ENCODE measurements at regions not wholly inside any gene's neighbourhood (a gene's known extent, or its start where the extent isn't known, plus 50 kb on each side); places are given as distances from the start of the nearest gene placed in this dataset.

- no peaks in the 10 kb centered on the region for H3K36me3 ChIP-seq (ENCODE audit: insufficient read depth)
- H3K27me3 ChIP-seq (ENCODE audit: insufficient read depth, low read depth), result no peaks in the 10 kb centered on the region
- H3K4me3 ChIP-seq (IDR thresholded peaks at IDR 0.05; ENCODE audit: insufficient read depth, low read depth, low read length), result no peak overlapping the region
- TF ChIP-seq CTCF (conservative IDR thresholded peaks at IDR 0.05; ENCODE audit: low read depth, low read length), result no peak
- H3K4me1 ChIP-seq (ENCODE audit: low read depth, poor library complexity, severe bottlenecking), result peaks cover 3% of the 10 kb centered on the region
- no peak overlapping the region for H3K4me2 ChIP-seq
- H3K9ac ChIP-seq, result no peak overlapping the region
- no peak overlapping the region for H2AFZ ChIP-seq (ENCODE audit: low read depth)
- H4K20me1 ChIP-seq (ENCODE audit: insufficient read depth), result no peaks in the 10 kb centered on the region
- H3K27ac ChIP-seq, result no peak overlapping the region
- H3K79me2 ChIP-seq (ENCODE audit: insufficient read depth, low read depth), result no peaks in the 10 kb centered on the region
Measured at GRCh38 chr13:105441051-105441750, 1094.3 kb downstream of the EFNB2 start.

- TF ChIP-seq CTCF (conservative IDR thresholded peaks at IDR 0.05; ENCODE audit: low read depth, low read length), result no peak
- no peak overlapping the region for H3K27ac ChIP-seq
- no peak overlapping the region for H2AFZ ChIP-seq (ENCODE audit: low read depth)
- H3K79me2 ChIP-seq (ENCODE audit: insufficient read depth, low read depth), result no peaks in the 10 kb centered on the region
- H4K20me1 ChIP-seq (ENCODE audit: insufficient read depth), result no peaks in the 10 kb centered on the region
- H3K4me1 ChIP-seq (ENCODE audit: low read depth, poor library complexity, severe bottlenecking), result no peaks in the 10 kb centered on the region
- H3K9ac ChIP-seq, result no peak overlapping the region
- no peaks in the 10 kb centered on the region for H3K36me3 ChIP-seq (ENCODE audit: insufficient read depth)
- H3K4me3 ChIP-seq (IDR thresholded peaks at IDR 0.05; ENCODE audit: insufficient read depth, low read depth, low read length), result no peak overlapping the region
- H3K4me2 ChIP-seq, result no peak overlapping the region
- H3K27me3 ChIP-seq (ENCODE audit: insufficient read depth, low read depth), result no peaks in the 10 kb centered on the region
Measured at GRCh38 chr13:105436943-105437342, 1098.5 kb downstream of the EFNB2 start.

GRCh38 chr13:105432438-105432837 lies 1103.0 kb downstream of the EFNB2 start:
- Histone ChIP-seq H3K4me2 (no peak overlapping the region), H3K27ac (no peak overlapping the region), H3K9ac (no peak overlapping the region), H3K36me3 (ENCODE audit: insufficient read depth) (no peaks in the 10 kb centered on the region), H3K27me3 (ENCODE audit: insufficient read depth, low read depth) (no peaks in the 10 kb centered on the region), H3K4me3 (IDR thresholded peaks at IDR 0.05; ENCODE audit: insufficient read depth, low read depth, low read length) (no peak overlapping the region), H2AFZ (ENCODE audit: low read depth) (no peak overlapping the region), H3K79me2 (ENCODE audit: insufficient read depth, low read depth) (no peaks in the 10 kb centered on the region), H3K4me1 (ENCODE audit: low read depth, poor library complexity, severe bottlenecking) (no peaks in the 10 kb centered on the region), H4K20me1 (ENCODE audit: insufficient read depth) (no peaks in the 10 kb centered on the region)
- TF ChIP-seq CTCF (conservative IDR thresholded peaks at IDR 0.05; ENCODE audit: low read depth, low read length), result no peak

- Histone ChIP-seq H3K79me2 (ENCODE audit: insufficient read depth, low read depth) (no peaks in the 10 kb centered on the region), H3K27ac (no peak overlapping the region), H3K4me3 (IDR thresholded peaks at IDR 0.05; ENCODE audit: insufficient read depth, low read depth, low read length) (no peak overlapping the region), H3K4me1 (ENCODE audit: low read depth, poor library complexity, severe bottlenecking) (no peaks in the 10 kb centered on the region), H3K9ac (no peak overlapping the region), H4K20me1 (ENCODE audit: insufficient read depth) (no peaks in the 10 kb centered on the region), H3K4me2 (no peak overlapping the region), H3K27me3 (ENCODE audit: insufficient read depth, low read depth) (no peaks in the 10 kb centered on the region), H2AFZ (ENCODE audit: low read depth) (no peak overlapping the region), H3K36me3 (ENCODE audit: insufficient read depth) (no peaks in the 10 kb centered on the region)
- TF ChIP-seq CTCF (conservative IDR thresholded peaks at IDR 0.05; ENCODE audit: low read depth, low read length), result no peak
Measured at GRCh38 chr13:105428811-105429210, 1106.7 kb downstream of the EFNB2 start.

All from KMS-11 (cell line).